ENCODE measurements at regions not wholly inside any gene's neighbourhood (a gene's known extent, or its start where the extent isn't known, plus 50 kb on each side); places are given as distances from the start of the nearest gene placed in this dataset.

DNA sequence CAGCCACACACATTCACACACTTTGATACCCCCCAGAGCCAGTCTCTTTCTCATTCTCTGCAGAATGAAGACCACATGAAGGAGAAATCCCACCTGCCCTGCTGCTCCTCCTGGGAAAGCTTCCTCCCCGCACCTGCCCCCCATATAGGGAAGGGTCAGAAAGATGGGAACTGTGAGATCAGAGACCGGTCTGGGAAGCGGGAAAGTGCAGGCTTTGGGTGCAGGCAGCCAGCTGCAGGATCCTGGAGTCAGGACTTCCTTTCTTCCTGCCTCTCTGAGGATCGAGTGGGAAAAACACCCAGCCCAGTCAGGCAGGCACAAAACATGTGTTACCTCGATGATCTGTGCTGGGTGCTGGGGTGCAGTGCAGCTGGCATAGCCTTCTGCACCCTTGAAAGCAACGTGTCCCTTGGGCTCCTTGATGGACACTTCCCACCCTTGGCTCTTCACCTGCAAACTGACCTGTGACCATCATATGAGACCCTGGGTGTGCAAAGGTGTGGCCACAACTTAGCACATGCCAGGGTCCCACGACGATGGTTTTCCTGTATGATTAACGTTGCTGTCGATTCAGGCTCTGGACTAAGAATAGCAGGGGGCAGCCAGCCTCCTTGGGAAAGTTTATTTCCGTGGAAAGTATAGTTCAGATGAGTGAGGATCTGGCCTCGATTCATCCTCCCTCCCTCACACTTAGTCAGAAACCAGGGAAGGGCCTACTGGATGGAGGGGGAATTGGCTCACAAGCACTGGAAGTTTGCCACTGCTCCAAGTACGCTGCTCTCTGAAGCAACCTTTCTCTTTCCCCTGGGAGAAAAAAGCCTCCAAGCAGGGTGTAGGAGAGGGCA is 105.4 kb upstream of the MED13L start:
- DNase-seq, result peak; percentile 81

DNA sequence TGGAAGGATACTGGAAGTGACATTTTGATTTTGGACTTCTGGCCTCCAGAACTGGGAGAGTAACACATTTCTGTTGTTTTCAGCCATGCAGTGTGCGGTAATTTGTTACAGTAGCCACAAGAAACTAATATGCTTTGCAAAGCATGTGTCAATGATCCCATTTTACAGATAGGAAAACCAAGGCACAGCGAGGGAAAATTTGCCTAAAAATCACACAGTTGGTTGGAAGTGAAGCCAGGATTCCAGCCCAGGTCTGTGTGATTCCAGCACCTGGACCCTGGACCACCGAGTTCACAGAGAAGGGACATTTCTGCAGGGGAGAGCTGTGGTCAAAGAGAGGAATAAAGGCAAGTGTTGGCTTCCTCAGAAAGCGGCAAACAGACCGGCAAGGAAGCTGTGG is 106.7 kb upstream of the MED13L start:
- no peak for DNase-seq

- no peak for DNase-seq
These were observed 107.4 kb upstream of the MED13L start for GRCh38 chr12:116384691-116385485.

DNA sequence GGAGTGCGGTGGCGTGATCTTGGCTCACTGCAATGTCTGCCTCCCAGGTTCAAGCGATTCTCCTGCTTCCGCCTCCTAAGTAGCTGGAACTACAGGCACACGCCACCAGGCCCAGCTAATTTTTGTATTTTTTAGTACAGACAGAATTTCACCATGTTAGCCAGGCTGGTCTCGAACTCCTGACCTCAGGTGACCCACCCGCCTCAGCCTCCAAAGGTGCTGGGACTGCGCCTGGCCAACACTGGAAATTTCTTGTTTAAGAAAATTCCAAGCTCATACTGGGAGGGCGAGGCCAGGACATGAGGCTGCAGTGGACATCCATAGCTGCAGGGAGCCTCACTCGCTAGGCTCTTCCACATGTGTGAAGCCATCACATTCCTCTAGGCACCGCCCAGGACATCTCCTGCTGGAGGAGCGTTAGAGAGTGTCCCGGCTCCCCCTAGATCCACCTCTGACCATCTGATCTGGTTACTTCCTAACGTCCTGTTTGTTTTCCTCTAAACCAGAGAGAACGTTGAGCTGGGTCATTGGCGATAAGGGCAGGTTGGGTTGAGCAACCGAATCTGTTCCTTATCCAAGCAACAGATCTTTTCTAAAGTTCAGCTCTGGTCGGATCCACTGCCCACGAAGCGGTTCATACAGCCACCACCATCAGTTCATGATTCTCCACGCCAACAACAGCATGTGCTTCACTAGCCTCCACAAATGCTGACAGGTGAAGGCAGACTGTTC is 108.2 kb upstream of the MED13L start:
- DNase-seq, result no peak

- no peak for DNase-seq
These were observed 111.8 kb upstream of the MED13L start for GRCh38 chr12:116389326-116389725.

GRCh38 chr12:116389990-116390389 is 112.5 kb upstream of the MED13L start:
- no peak for DNase-seq

- DNase-seq, result no peak
These were observed 113.2 kb upstream of the MED13L start for GRCh38 chr12:116390401-116391335.

GRCh38 chr12:116391501-116391900 is 114.0 kb upstream of the MED13L start:
- DNase-seq, result no peak

DNA sequence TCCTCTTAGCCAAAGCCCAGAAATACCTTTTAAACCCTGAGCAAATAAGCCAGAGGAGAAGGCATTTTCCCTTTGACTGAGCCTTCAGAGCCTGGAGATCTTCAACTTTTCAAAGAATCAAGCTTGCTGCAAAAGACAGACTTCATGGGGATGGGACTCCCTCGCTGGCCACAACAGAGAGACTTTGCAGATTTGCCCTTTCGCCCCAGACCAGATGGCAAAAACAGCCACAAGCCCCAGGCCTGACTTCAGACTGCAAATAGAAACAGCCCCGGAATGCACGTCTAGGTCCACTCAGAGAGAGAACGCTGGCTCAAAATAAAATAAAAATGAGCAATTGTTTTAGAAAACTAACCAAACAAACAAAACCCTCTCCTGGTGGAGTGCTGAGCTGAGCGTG is 114.6 kb upstream of the MED13L start:
- DNase-seq, result no peak

- DNase-seq, result no peak
These were observed 115.8 kb upstream of the MED13L start for GRCh38 chr12:116393255-116393654.

GRCh38 chr12:116393859-116394650 is 116.6 kb upstream of the MED13L start:
- DNase-seq, result no peak

GRCh38 chr12:116395396-116395795 is 117.9 kb upstream of the MED13L start:
- no peak for DNase-seq

- no peak for DNase-seq
These were observed 119.7 kb upstream of the MED13L start for GRCh38 chr12:116397148-116397547.

GRCh38 chr12:116398193-116398592 is 120.7 kb upstream of the MED13L start:
- DNase-seq, result no peak

DNA sequence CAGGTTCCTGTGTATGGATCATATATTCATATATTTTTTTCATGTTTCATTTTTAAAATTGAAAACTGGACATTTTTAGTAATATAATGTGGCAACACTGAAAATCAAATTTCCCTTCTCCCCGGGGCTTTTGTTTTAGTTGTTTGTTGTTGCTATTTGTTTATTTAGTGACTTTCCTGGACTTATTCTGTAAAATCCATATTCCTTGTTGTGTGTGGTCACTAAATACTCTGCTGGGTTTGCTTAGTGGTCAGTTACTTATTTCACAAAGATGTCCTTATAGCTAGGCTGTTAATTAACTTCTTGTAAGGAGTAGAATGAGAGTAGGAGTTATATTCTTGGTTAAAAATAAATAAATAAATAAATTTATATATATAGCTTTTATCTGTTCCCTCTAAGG is 121.6 kb upstream of the MED13L start:
- DNase-seq, result no peak

DNA sequence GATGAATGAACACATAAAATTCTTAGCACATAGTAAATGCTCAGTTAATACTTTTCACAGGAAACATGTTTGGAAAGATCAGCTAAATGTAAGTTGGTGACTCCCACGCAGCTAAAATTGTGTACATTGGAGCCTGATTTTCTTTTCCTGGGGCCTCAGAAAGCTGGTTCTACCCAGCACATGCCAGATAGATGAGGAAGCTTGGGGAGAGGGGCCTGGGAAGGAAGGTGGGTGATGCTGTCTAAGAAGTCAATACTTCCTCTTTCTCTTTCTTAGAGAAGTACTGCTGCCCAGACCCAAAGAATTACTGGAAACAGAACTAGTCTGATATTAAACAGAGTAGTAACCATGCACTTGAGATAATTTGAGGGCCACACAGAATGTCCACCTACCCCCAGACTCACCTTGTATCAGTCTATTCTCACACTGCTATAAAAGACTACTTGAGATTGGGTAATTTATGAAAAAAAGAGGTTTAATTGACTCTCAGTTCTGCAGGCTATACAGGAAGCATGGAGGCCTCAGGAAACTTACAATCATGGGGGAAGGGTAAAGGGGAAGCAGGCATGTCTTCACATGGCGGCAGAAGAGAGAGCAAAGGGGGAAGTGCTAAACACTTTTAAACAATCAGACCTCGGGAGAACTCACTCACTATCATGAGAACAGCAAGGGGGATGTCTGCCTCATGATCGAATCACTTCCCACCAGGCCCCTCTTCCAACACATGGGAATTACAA is 123.3 kb upstream of the MED13L start:
- no peak for DNase-seq

DNA sequence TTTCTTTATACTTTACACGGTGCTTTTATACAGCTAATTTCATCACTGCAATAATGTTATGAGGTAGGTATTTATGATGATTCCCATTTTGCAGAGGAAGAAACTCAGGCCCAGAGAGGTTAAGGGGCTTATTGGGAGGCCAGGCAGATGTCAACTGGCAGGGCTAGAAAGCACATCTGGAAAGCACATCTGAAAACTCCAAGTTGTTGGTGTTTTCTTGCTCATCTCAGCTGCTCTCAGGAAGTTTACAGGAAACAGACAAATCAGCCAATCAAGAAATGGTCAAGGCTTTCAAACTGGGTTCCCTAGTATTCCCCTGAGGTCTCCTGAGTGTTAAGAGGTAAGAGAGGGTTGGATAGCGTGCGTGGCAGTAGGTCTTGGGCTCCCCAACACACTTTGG is 124.1 kb upstream of the MED13L start:
- no peak for DNase-seq

DNA sequence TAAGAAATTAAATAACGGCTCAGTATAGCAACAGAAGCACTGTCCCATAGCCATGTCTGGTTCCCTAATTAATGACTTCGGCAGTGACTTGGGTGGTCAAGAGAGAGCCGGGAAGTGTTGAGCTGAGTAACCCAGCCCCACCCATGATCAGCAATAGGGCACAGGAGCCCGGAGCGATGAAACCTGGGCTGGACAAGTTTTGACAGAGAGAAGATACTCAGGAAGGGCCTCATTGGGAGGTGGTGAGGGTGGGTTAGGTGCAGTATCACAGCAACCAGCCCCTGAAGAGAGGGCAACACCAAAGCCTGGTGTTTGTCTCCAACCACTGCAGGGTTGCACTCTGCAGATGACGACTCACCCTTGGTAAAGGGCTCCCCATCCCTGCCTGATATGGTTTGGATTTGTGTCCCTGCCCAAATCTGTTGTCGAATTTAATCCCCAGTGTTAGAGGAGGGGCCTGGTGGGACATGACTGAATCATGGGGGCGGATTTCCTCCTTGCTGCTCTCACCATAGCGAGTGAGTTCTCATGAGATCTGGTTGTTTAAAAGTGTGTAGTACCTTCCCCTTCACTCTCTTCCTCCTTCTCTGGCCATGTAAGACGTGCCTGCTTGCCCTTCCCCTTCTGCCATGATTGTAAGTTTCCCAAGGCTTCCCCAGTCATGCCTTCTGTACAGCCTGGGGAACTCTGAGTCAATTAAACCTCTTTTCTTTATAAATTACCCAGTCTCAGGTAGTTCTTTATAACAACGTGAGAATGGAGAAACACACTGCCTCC is 124.9 kb upstream of the MED13L start:
- DNase-seq, result no peak

DNA sequence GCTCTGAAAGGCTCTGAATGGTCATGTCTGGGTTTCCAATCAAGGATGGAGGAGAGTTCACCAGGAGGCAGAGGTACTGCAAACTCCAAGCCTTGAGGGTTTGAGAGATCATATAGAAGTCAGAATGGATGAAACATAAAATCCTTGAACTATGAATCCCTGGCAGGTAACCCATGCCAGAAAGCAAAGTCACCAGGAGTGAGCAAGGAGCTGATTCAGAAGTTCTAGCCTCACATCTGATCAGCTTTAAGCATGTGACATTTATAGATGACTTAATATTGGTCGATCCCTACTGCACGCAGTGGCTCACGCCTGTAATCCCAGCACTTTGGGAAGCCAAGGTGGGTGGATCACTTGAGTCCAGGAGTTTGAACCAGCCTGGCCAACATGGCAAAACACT is 126.1 kb upstream of the MED13L start:
- no peak for DNase-seq

DNA sequence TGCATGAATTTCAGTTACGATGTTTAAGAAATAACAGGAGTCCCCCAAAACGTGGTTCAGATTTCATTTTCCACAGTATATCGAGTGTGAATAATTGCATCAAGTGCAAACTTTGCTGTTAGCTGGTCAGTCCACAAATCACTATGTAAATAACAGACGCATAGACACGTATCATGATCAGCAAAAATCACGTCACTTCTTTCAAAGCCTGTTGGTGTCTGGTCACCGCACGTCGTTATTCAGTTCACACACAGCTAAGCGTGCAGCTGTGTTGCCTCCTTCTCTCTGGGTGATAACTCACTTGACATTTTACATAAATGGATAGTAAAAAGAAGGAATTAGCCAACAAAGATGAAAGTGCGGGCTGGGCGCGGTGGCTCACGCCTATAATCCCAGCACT is 126.8 kb upstream of the MED13L start:
- no peak for DNase-seq
